Kidney epithelial cell (primary cell): ENCODE measurements at regions not wholly inside any gene's neighbourhood (a gene's known extent, or its start where the extent isn't known, plus 50 kb on each side); places are given as distances from the start of the nearest gene placed in this dataset.

Source experiments
- DNase-seq: peaks from one replicate; pipeline ENCODE4 v3.0.0-alpha.2; 2010; ENCODE audit warnings: low read depth
- H3K27me3 ChIP-seq: 2 replicates; pipeline ENCODE4 v1.6.0; 2011; ENCODE audit warnings: low read length; ENCODE audit not compliant: control insufficient read depth, insufficient read depth
- H3K36me3 ChIP-seq: 2 replicates; pipeline ENCODE4 v1.5.1; 2011; ENCODE audit warnings: low read length; ENCODE audit not compliant: control insufficient read depth, insufficient read depth
- H3K4me3 ChIP-seq: 2 replicates; pipeline ENCODE4 v1.5.1; 2011; ENCODE audit warnings: low read depth, mild to moderate bottlenecking, control low read depth, low read length
- CTCF ChIP-seq: IDR thresholded peaks from 2 replicates; pipeline ENCODE4 v1.5.1; 2011; ENCODE audit warnings: mild to moderate bottlenecking, moderate library complexity, low read length, control low read depth, inconsistent platforms; ENCODE audit not compliant: insufficient read depth, poor library complexity, severe bottlenecking

- no peaks in the 10 kb centered on the region for H3K27me3 ChIP-seq
- no peak for DNase-seq
These were observed 1614.6 kb downstream of the PCDH9 start for GRCh38 chr13:65615506-65615905.

GRCh38 chr13:65613004-65613403 lies 1617.1 kb downstream of the PCDH9 start:
- no peaks in the 10 kb centered on the region for H3K27me3 ChIP-seq

More at GRCh38 chr13:65615506-65615905, 1614.6 kb downstream of the PCDH9 start:
- no peak for TF ChIP-seq CTCF
- H3K36me3 ChIP-seq = no peaks in the 10 kb centered on the region
- H3K4me3 ChIP-seq = no peak overlapping the region

GRCh38 chr13:65609350-65609749 lies 1620.8 kb downstream of the PCDH9 start:
- Histone ChIP-seq H3K27me3 (no peaks in the 10 kb centered on the region), H3K36me3 (no peaks in the 10 kb centered on the region), H3K4me3 (no peak overlapping the region)
- no peak for TF ChIP-seq CTCF
- no peak for DNase-seq

More at GRCh38 chr13:65613004-65613403, 1617.1 kb downstream of the PCDH9 start:
- Histone ChIP-seq H3K36me3 (no peaks in the 10 kb centered on the region), H3K4me3 (no peak overlapping the region)
- no peak for DNase-seq
- no peak for TF ChIP-seq CTCF

- DNase-seq = no peak
- no peak for TF ChIP-seq CTCF
- no peaks in the 10 kb centered on the region for H3K36me3 ChIP-seq
- no peak overlapping the region for H3K4me3 ChIP-seq
- no peaks in the 10 kb centered on the region for H3K27me3 ChIP-seq
These were observed 1623.5 kb downstream of the PCDH9 start for GRCh38 chr13:65606622-65607021.

DNA sequence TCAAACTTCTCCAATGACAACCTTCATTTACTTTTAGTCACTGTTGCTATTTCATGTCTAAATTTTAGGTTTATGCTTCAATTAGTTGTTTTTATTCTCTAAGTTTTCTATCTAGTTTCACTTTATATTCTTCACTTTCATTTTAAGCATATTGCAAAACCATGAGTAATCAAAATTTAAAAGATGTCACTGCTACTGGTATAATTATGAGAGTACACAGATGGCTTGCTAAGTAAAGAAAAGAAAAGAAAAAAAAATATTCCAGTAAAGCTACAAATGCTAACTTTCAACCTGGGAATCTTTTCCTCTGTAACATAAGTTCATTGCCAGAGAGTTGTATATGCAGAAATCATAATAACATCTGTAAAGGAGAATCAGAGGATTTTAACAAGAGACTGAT lies 1624.7 kb downstream of the PCDH9 start:
- no peak for TF ChIP-seq CTCF

DNA sequence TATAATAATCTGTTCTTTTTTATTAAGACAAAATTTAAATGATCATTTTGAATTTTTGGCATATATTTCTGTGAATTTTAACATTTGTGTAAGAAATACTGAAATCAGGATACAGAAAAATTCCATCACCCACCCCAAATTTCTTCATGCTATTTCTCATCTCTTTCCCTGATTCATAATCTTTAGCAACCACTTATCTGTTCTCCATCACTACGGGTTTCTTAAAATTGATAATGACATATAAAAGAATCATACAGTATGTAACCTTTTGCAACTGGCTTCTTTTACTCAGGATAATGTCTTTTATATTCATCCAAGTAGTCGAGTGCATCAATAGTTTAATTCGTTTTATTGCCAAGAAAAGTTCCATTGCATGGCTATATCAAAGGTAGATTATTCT lies 1627.0 kb downstream of the PCDH9 start:
- no peak for TF ChIP-seq CTCF

More for the DNA sequence above, 1624.7 kb downstream of the PCDH9 start:
- no peak for DNase-seq
- H3K36me3 ChIP-seq = no peaks in the 10 kb centered on the region
- H3K27me3 ChIP-seq = no peaks in the 10 kb centered on the region
- no peak overlapping the region for H3K4me3 ChIP-seq

More for the DNA sequence above, 1627.0 kb downstream of the PCDH9 start:
- Histone ChIP-seq H3K4me3 (no peak overlapping the region), H3K36me3 (no peaks in the 10 kb centered on the region), H3K27me3 (no peaks in the 10 kb centered on the region)
- DNase-seq = no peak
